Neural cell (in vitro differentiated cells): ENCODE measurements at regions not wholly inside any gene's neighbourhood (a gene's known extent, or its start where the extent isn't known, plus 50 kb on each side); places are given as distances from the start of the nearest gene placed in this dataset.

ENCODE experiments used
- H2AFZ ChIP-seq: fragments of 200-600, 300-800 bp; sonication (generic), shearing (Covaris generic); 2 replicates; pipeline ENCODE4 v1.6.0; 2014; ENCODE audit warnings: low read depth, mild to moderate bottlenecking, antibody characterized with exemption, low read length, moderate library complexity
- H3F3A ChIP-seq: fragments of 200-600 bp; shearing (Covaris generic); 2 replicates; pipeline ENCODE4 v1.6.1; 2016; ENCODE audit warnings: mild to moderate bottlenecking, moderate library complexity, mixed read lengths, antibody characterized with exemption, low read length; ENCODE audit not compliant: insufficient read depth, poor library complexity, severe bottlenecking
- H3K27ac ChIP-seq: fragments of 200-600, 300-800 bp; sonication (generic), shearing (Covaris generic); 2 replicates; pipeline ENCODE4 v1.5.1; 2014; ENCODE audit warnings: mild to moderate bottlenecking, low read length, moderate library complexity
- H3K27me3 ChIP-seq: fragments of 300-800, 200-600 bp; sonication (generic), shearing (Covaris generic); 2 replicates; pipeline ENCODE4 v1.6.0; 2014; ENCODE audit warnings: mild to moderate bottlenecking, low read depth, low read length, moderate library complexity; ENCODE audit not compliant: insufficient read depth
- H3K36me3 ChIP-seq: fragments of 300-800, 200-600 bp; sonication (generic), shearing (Covaris generic); 2 replicates; pipeline ENCODE4 v1.5.1; 2014; ENCODE audit warnings: mild to moderate bottlenecking, antibody characterized with exemption, low read length, moderate library complexity; ENCODE audit not compliant: insufficient read depth
- H3K4me2 ChIP-seq: fragments of 300-800, 200-600 bp; sonication (generic), shearing (Covaris generic); 2 replicates; pipeline ENCODE4 v1.6.0; 2014; ENCODE audit warnings: mild to moderate bottlenecking, low read length
- H3K4me3 ChIP-seq: fragments of 300-800, 200-600 bp; sonication (generic), shearing (Covaris generic); 2 replicates; pipeline ENCODE4 v1.5.1; 2014; ENCODE audit warnings: mild to moderate bottlenecking, low read length, moderate library complexity
- H3K79me2 ChIP-seq: fragments of 200-600 bp; shearing (Covaris generic); replicated peaks from 2 replicates; pipeline ENCODE4 v1.6.0; 2014; ENCODE audit warnings: mild to moderate bottlenecking, low read length, moderate library complexity; ENCODE audit not compliant: insufficient read depth
- H3K9ac ChIP-seq: fragments of 300-800, 200-600 bp; sonication (generic), shearing (Covaris generic); 2 replicates; pipeline ENCODE4 v1.6.1; 2016; ENCODE audit warnings: mild to moderate bottlenecking, low read length, mixed read lengths
- H3K9me2 ChIP-seq: fragments of 200-600 bp; shearing (Covaris generic); 2 replicates; pipeline ENCODE4 v1.6.1; 2016; ENCODE audit warnings: mild to moderate bottlenecking, low read length, mixed read lengths; ENCODE audit not compliant: insufficient read depth
- H3K9me3 ChIP-seq: fragments of 200-600, 300-800 bp; sonication (generic), shearing (Covaris generic); 2 replicates; pipeline ENCODE4 v1.6.1; 2016; ENCODE audit warnings: mild to moderate bottlenecking, mixed run types, low read length, moderate library complexity, mixed read lengths
- H4K20me1 ChIP-seq: fragments of 200-600 bp; shearing (Covaris generic); 2 replicates; pipeline ENCODE4 v1.6.1; 2016; ENCODE audit warnings: mild to moderate bottlenecking, mixed run types; ENCODE audit not compliant: insufficient read depth
- CTCF ChIP-seq: fragments of 450-650 bp; IDR thresholded peaks from 2 replicates; pipeline ENCODE4 v1.5.1; 2014; ENCODE audit warnings: antibody characterized with exemption, mild to moderate bottlenecking, moderate library complexity; ENCODE audit not compliant: poor library complexity, severe bottlenecking
- EP300 ChIP-seq: fragments of 450-650 bp; conservative IDR thresholded peaks from 2 replicates; pipeline ENCODE4 v1.6.1; 2014; ENCODE audit warnings: antibody characterized with exemption, mild to moderate bottlenecking, moderate library complexity; ENCODE audit not compliant: poor library complexity, severe bottlenecking
- EZH2 ChIP-seq: fragments of 200-600, 300-800 bp; shearing (Covaris generic), sonication (generic); IDR thresholded peaks from 2 replicates; pipeline ENCODE4 v1.6.1; 2014; ENCODE audit warnings: antibody characterized with exemption, low read length, borderline replicate concordance, mild to moderate bottlenecking; ENCODE audit not compliant: insufficient read depth, poor library complexity, severe bottlenecking
- MXI1 ChIP-seq: fragments of 450-650 bp; conservative IDR thresholded peaks from 2 replicates; pipeline ENCODE4 v1.6.1; 2014; ENCODE audit warnings: antibody characterized with exemption, mild to moderate bottlenecking; ENCODE audit not compliant: poor library complexity, severe bottlenecking
- POLR2AphosphoS5 ChIP-seq: IDR thresholded peaks from 2 replicates; pipeline ENCODE4 v1.6.1; 2012
- RAD21 ChIP-seq: fragments of 450-650 bp; conservative IDR thresholded peaks from 2 replicates; pipeline ENCODE4 v1.6.1; 2014; ENCODE audit warnings: antibody characterized with exemption, mild to moderate bottlenecking, moderate library complexity
- REST ChIP-seq: IDR thresholded peaks from 2 replicates; pipeline ENCODE4 v1.6.1; 2012; ENCODE audit warnings: borderline replicate concordance
- SMC3 ChIP-seq: fragments of 450-650 bp; conservative IDR thresholded peaks from 2 replicates; pipeline ENCODE4 v1.6.1; 2014; ENCODE audit warnings: antibody characterized with exemption, mild to moderate bottlenecking, moderate library complexity; ENCODE audit not compliant: poor library complexity
- TAF1 ChIP-seq: IDR thresholded peaks from 2 replicates; pipeline ENCODE4 v1.6.1; 2012; ENCODE audit warnings: low read depth

- H3K27ac ChIP-seq: no peak overlapping the region
- H3K4me2 ChIP-seq: no peak overlapping the region
- no peaks in the 10 kb centered on the region for H4K20me1 ChIP-seq
- H2AFZ ChIP-seq: no peak overlapping the region
- H3K9me2 ChIP-seq: no peaks in the 10 kb centered on the region
- no peaks in the 10 kb centered on the region for H3K36me3 ChIP-seq
- no peaks in the 10 kb centered on the region for H3K79me2 ChIP-seq
- no peak for TF ChIP-seq SMC3
- no peak for TF ChIP-seq CTCF
- TF ChIP-seq POLR2AphosphoS5: no peak
- no peak for TF ChIP-seq EP300
- TF ChIP-seq EZH2: no peak
- no peak for TF ChIP-seq REST
- no peak for TF ChIP-seq MXI1
- no peaks in the 10 kb centered on the region for H3K27me3 ChIP-seq
- no peaks in the 10 kb centered on the region for H3F3A ChIP-seq
- H3K9me3 ChIP-seq: no peaks in the 10 kb centered on the region
- H3K9ac ChIP-seq: no peak overlapping the region
- H3K4me3 ChIP-seq: no peak overlapping the region
Observed at GRCh38 chr2:225108805-225109204, 66.5 kb upstream of the DOCK10 start.

- H3K9ac ChIP-seq: no peak overlapping the region
- H3K4me2 ChIP-seq: no peak overlapping the region
- H2AFZ ChIP-seq: no peak overlapping the region
- no peak overlapping the region for H3K4me3 ChIP-seq
- H3K9me3 ChIP-seq: no peaks in the 10 kb centered on the region
- H3K9me2 ChIP-seq: no peaks in the 10 kb centered on the region
- H3K27ac ChIP-seq: no peak overlapping the region
- TF ChIP-seq EP300: no peak
- TF ChIP-seq RAD21: no peak
- no peak for TF ChIP-seq EZH2
- no peak for TF ChIP-seq SMC3
- TF ChIP-seq CTCF: no peak
- no peak for TF ChIP-seq POLR2AphosphoS5
- TF ChIP-seq REST: no peak
- TF ChIP-seq MXI1: no peak
- no peak for TF ChIP-seq TAF1
- H3F3A ChIP-seq: no peaks in the 10 kb centered on the region
- no peaks in the 10 kb centered on the region for H4K20me1 ChIP-seq
- H3K36me3 ChIP-seq: no peaks in the 10 kb centered on the region
- H3K79me2 ChIP-seq: no peaks in the 10 kb centered on the region
- H3K27me3 ChIP-seq: no peaks in the 10 kb centered on the region
Observed at GRCh38 chr2:225104971-225105370, 62.7 kb upstream of the DOCK10 start.
